GM12874 (cell line): ENCODE measurements at regions not wholly inside any gene's neighbourhood (a gene's known extent, or its start where the extent isn't known, plus 50 kb on each side); places are given as distances from the start of the nearest gene placed in this dataset.

Experiments
- CTCF ChIP-seq: IDR thresholded peaks from 2 replicates; pipeline ENCODE4 v1.5.1; 2011; ENCODE audit warnings: low read depth, mild to moderate bottlenecking, control low read depth, low read length, moderate library complexity; ENCODE audit not compliant: insufficient read depth

DNA sequence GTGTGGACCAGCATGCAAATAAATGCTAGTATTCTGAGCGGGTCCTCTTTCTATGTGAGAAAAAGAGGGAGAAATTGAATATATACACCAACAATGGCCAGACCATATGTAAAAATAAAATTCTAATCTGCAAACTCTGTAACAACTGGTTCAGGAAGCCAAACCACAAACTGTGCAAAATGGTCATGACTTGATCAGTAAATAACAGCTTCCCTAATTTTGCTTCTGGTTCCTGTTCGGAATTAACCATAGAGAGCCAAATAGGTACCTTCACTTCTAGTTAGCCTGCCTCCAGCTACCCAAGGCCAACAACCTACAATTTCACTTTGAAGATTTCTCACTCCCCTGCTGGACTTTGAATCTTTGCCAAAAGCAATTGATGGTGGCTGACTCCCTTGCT is 1313.2 kb downstream of the ADGRL3 start:
- no peak for TF ChIP-seq CTCF

DNA sequence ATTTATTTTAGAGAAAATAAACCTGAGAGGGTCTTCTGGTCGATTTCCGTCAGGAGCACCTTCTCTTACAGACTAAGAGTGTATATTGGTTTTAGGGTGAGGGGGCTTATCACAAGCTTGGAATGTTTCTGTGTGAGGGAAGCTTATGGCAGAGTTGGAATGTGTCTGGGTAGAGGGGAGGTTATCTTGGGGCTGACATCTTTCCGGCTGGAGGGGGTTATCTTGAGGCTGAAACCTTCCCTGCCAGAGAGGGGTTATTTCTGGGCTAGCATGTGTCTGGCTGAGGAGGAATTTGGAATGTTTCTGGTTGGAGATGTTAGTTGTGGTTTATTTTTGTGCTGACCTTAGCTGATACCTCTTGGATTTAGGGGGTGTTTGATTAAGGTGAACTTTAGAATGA is 1312.1 kb downstream of the ADGRL3 start:
- TF ChIP-seq CTCF, result no peak

DNA sequence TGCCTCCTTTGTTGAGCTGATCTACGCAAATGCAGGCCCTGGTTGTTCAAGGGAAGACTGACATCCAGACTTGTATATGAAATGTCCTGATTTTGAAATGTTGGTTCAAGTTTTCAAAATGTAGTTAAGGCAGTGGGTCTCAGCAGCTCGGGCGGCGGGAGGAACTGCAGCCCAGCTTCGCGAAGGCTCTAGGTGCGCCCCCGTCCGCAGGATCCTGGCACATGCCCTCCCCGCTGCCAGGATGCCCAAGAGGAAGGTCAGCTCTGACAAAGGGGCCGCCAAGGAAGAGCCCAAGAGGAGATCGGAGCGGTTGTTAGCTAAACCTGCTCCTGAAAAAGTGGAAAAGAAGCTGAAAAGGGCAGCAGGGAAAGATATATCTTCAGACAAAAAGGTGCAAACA is 1310.1 kb downstream of the ADGRL3 start:
- TF ChIP-seq CTCF, result no peak

DNA sequence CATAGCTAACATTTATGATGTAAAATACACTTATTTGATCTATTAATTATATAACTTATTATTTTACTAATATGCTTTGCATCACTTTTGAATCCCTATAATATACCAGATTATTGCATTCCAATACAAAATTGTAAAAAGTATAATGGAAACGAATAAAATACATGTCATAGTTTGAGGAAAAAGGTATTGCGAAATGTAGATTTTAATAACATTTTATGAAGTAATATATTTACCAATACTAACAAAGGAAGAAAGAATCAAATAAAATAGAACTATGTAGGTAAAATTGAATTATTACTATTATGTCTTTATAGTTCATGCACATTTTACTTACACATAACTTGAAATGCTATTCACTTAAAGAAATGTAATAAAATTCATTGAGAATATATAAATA is 1300.2 kb downstream of the ADGRL3 start:
- TF ChIP-seq CTCF, result no peak

- no peak for TF ChIP-seq CTCF
Measured at GRCh38 chr4:62495032-62495431, 1294.9 kb downstream of the ADGRL3 start.

- TF ChIP-seq CTCF, result no peak
Measured at GRCh38 chr4:62490635-62491034, 1290.5 kb downstream of the ADGRL3 start.

- TF ChIP-seq CTCF, result no peak
Measured at GRCh38 chr4:62487016-62487415, 1286.9 kb downstream of the ADGRL3 start.

- no peak for TF ChIP-seq CTCF
Measured at GRCh38 chr4:62484357-62484756, 1284.2 kb downstream of the ADGRL3 start.
